ENCODE measurements at regions not wholly inside any gene's neighbourhood (a gene's known extent, or its start where the extent isn't known, plus 50 kb on each side); places are given as distances from the start of the nearest gene placed in this dataset.

GRCh38 chr6:158259136-158259535, 53.1 kb upstream of the TULP4 start:
- no peak for TF ChIP-seq BHLHE40 (IDR thresholded peaks at IDR 0.05; ENCODE audit: low read depth, low read length)
- TF ChIP-seq PBX3 (IDR thresholded peaks at IDR 0.05): no peak
- no peak for TF ChIP-seq MAFK (IDR thresholded peaks at IDR 0.05; ENCODE audit: partially characterized antibody)
- TF ChIP-seq RCOR1 (IDR thresholded peaks at IDR 0.05; ENCODE audit: low read depth, low read length): no peak
- TF ChIP-seq EHMT2 (IDR thresholded peaks at IDR 0.05; ENCODE audit: low read depth): no peak
- TF ChIP-seq, protein P1, sequence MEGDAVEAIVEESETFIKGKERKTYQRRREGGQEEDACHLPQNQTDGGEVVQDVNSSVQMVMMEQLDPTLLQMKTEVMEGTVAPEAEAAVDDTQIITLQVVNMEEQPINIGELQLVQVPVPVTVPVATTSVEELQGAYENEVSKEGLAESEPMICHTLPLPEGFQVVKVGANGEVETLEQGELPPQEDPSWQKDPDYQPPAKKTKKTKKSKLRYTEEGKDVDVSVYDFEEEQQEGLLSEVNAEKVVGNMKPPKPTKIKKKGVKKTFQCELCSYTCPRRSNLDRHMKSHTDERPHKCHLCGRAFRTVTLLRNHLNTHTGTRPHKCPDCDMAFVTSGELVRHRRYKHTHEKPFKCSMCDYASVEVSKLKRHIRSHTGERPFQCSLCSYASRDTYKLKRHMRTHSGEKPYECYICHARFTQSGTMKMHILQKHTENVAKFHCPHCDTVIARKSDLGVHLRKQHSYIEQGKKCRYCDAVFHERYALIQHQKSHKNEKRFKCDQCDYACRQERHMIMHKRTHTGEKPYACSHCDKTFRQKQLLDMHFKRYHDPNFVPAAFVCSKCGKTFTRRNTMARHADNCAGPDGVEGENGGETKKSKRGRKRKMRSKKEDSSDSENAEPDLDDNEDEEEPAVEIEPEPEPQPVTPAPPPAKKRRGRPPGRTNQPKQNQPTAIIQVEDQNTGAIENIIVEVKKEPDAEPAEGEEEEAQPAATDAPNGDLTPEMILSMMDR (IDR thresholded peaks at IDR 0.05): no peak
- TF ChIP-seq GATA3 (IDR thresholded peaks at IDR 0.05; ENCODE audit: borderline replicate concordance): no peak
- TF ChIP-seq ESRRA (IDR thresholded peaks at IDR 0.05; ENCODE audit: borderline replicate concordance, low read length): no peak
- TF ChIP-seq MAX (IDR thresholded peaks at IDR 0.05): no peak
- TF ChIP-seq PHF8 (IDR thresholded peaks at IDR 0.05; ENCODE audit: borderline replicate concordance, low read depth): no peak
- no peak for TF ChIP-seq RNF2 (IDR thresholded peaks at IDR 0.05; ENCODE audit: borderline replicate concordance, low read depth)
- no peak for TF ChIP-seq RAD21 (conservative IDR thresholded peaks at IDR 0.05 in 1 of 2, IDR thresholded peaks at IDR 0.05 in 1 of 2)

All from A549 (cell line).